IPS-20b (cell line): ENCODE measurements at regions not wholly inside any gene's neighbourhood (a gene's known extent, or its start where the extent isn't known, plus 50 kb on each side); places are given as distances from the start of the nearest gene placed in this dataset.

Experiments
- H3K27ac ChIP-seq: one replicate; pipeline ENCODE4 v1.5.1; 2013; ENCODE audit warnings: low read length
- H3K27me3 ChIP-seq: 2 replicates; pipeline ENCODE4 v1.6.1; 2013; ENCODE audit warnings: mild to moderate bottlenecking, low read length, inconsistent platforms; ENCODE audit not compliant: insufficient read depth
- H3K36me3 ChIP-seq: 2 replicates; pipeline ENCODE4 v1.6.1; 2013; ENCODE audit warnings: low read depth, mild to moderate bottlenecking, inconsistent platforms, low read length, moderate library complexity; ENCODE audit not compliant: insufficient read depth
- H3K4me1 ChIP-seq: 2 replicates; pipeline ENCODE4 v1.6.1; 2013; ENCODE audit warnings: mild to moderate bottlenecking, control low read depth, inconsistent platforms, low read length, moderate library complexity; ENCODE audit not compliant: insufficient read depth
- H3K4me3 ChIP-seq: 2 replicates; pipeline ENCODE4 v1.5.1; 2013; ENCODE audit warnings: mild to moderate bottlenecking, low read length, inconsistent platforms
- H3K9ac ChIP-seq: 2 replicates; pipeline ENCODE4 v1.6.1; 2013; ENCODE audit warnings: low read depth, mild to moderate bottlenecking, inconsistent platforms, low read length, moderate library complexity
- H3K9me3 ChIP-seq: 2 replicates; pipeline ENCODE4 v1.6.1; 2013; ENCODE audit warnings: mild to moderate bottlenecking, low read depth, low read length, inconsistent platforms; ENCODE audit not compliant: insufficient read depth

DNA sequence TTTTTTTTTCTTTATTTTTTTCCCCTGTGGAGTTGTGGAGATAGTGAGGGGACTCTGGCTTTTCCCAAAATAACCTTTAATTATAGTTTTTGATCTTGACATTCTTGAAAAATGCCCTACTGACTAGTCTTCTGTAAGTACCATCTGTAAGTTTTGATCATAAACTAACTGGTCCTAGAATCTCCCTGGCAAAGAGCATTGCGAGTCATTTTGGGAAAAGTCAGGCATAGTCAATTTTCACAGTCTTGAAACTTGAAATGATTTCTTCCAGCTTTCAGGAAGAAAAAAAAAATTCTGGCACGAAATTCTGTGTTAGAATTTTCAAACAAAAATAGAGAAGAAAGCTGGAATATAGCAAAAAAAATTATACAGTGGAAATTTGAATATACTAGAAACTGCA is 181.2 kb upstream of the SNX7 start:
- H3K27me3 ChIP-seq, result no peaks in the 10 kb centered on the region
- H3K36me3 ChIP-seq, result no peaks in the 10 kb centered on the region
- H3K9me3 ChIP-seq, result no peaks in the 10 kb centered on the region
- H3K9ac ChIP-seq, result no peak overlapping the region
- no peak overlapping the region for H3K27ac ChIP-seq
- no peaks in the 10 kb centered on the region for H3K4me1 ChIP-seq
- H3K4me3 ChIP-seq, result no peak overlapping the region

DNA sequence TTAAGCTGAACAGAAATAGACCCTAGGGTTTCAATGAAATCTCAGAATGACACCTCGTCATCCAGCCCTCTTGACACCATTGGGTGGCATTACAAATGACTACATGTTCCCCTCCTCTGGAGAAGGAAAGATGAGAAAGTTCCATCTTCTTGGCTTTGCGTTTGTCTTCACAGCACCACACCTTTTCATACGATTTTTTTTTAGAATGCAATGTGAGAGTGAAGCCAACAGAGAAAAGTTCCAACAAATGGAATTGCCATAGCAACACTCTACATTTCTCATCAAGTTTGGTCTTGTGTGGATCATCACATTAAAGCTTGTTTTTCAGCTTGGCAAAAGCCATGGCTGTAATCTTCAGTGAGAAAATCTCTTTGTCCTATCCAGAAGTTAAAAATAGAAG is 183.4 kb upstream of the SNX7 start:
- Histone ChIP-seq H3K9me3 (no peaks in the 10 kb centered on the region), H3K36me3 (no peaks in the 10 kb centered on the region), H3K27ac (no peak overlapping the region), H3K9ac (no peak overlapping the region), H3K27me3 (no peaks in the 10 kb centered on the region), H3K4me3 (no peak overlapping the region), H3K4me1 (no peaks in the 10 kb centered on the region)

DNA sequence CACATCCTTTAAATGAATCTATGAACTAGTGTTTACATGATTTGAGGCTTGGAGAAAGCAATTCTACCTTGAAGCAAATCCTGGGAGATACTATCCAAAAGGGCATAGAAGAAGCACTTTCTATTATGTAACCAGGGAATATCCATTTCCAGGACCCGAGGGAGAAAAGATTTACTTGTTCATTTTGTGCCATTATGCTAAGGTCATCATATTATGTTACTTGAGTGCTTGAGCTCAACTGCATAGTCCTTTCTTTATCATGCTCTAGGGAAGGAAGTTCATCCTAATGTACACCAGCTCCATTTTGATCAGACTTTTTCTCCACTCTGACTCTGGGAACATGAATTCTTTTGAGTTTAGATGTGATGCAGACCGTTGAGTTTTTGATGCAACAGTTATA is 188.6 kb upstream of the SNX7 start:
- no peak overlapping the region for H3K27ac ChIP-seq
- H3K4me3 ChIP-seq, result no peak overlapping the region
- H3K27me3 ChIP-seq, result no peaks in the 10 kb centered on the region
- no peak overlapping the region for H3K9ac ChIP-seq
- no peaks in the 10 kb centered on the region for H3K9me3 ChIP-seq
- H3K4me1 ChIP-seq, result peaks cover 4% of the 10 kb centered on the region; the same call in 1 of the 2 replicates
- H3K36me3 ChIP-seq, result no peaks in the 10 kb centered on the region

DNA sequence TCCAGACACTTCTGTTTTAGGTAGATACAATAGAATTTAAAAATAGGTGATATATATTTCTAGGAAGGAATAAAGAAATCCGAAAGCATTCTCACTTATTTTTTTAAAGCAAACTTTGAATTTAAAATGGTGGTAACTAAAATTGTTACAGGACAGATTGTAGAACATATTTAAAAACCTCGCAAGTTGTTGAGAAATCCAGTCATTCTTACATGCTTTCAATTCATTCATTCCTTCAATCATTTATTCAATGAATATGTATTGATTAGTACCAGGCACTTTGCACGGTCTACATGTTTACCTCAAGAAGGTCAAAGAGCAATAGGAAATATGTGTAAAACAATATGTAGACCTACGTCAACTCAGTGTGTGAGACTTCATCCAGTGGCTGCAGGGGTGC is 189.9 kb upstream of the SNX7 start:
- Histone ChIP-seq H3K9ac (no peak overlapping the region), H3K27ac (no peak overlapping the region), H3K4me1 (peaks cover 4% of the 10 kb centered on the region; the same call in 1 of the 2 replicates), H3K4me3 (no peak overlapping the region), H3K9me3 (no peaks in the 10 kb centered on the region), H3K27me3 (no peaks in the 10 kb centered on the region), H3K36me3 (no peaks in the 10 kb centered on the region)

DNA sequence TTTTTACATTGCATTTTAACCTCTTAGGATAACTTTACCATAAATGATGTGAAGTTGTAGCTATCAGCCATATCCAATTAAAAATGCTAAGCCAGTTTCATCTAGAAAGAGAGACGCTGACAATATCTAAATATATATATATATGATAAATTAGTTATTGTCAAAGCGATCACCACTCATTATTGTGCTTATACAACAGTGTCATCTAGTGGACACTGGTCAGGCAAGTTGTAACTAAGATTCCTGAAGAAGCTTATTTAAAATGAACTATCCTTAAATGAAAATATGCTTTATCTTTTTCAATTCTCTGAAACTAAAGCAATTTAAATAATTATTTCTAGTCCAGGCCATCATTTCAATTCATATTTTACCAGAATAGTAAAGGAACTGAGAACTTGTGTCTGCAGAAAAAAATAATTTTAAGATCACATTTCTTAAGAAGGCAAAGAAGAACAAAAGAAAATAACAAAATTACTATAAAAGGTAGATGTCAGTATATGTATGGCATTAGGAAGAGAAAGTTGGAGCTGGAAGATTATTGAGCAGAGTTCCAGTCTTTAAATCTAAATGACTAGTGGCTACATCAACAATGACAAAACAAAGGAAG is 193.3 kb upstream of the SNX7 start:
- H3K27me3 ChIP-seq, result no peaks in the 10 kb centered on the region
- no peak overlapping the region for H3K27ac ChIP-seq
- no peak overlapping the region for H3K9ac ChIP-seq
- no peak overlapping the region for H3K4me3 ChIP-seq
- no peaks in the 10 kb centered on the region for H3K9me3 ChIP-seq
- H3K4me1 ChIP-seq, result peaks cover 4% of the 10 kb centered on the region; the same call in 1 of the 2 replicates
- H3K36me3 ChIP-seq, result no peaks in the 10 kb centered on the region

DNA sequence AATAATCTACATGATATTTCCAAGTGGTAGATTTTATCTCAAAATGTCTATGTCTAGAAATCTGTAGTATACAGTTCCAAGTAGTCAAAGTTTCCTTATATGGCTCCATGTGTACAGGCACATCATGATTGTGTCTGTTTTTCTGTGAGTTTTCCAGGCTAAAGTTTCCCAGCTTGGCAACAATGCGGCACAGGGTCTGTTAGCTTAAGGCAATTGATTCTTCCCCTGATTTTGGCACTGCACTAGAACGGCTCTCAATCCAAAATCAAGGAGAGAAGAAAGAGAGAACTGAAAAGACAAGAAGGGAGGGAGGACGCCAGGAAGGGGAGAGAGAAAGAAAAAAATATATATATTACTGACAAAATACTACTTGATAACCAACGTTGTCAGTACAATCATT is 193.9 kb upstream of the SNX7 start:
- H3K27me3 ChIP-seq, result no peaks in the 10 kb centered on the region
- no peak overlapping the region for H3K9ac ChIP-seq
- no peak overlapping the region for H3K27ac ChIP-seq
- no peak overlapping the region for H3K4me3 ChIP-seq
- H3K4me1 ChIP-seq, result peaks cover 4% of the 10 kb centered on the region; the same call in 1 of the 2 replicates
- H3K36me3 ChIP-seq, result no peaks in the 10 kb centered on the region
- no peaks in the 10 kb centered on the region for H3K9me3 ChIP-seq

DNA sequence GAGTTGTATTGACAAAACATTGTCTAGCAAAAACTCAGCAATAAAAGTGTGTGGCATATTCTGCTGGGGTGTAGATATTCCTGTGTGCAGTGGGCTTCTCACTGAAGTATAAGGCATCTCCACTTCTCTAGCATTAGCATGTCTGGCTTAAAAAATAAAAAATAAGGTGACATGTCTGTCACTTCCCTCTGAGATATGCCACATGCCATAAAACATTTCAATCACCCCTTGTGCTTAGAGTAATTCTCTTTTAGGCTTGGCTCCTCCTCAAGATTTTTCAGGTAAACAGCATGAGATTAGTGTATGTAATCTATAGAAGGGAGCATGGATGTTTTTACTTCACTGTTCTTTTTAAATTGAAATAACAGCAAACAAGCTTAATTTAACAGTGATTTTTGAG is 194.4 kb upstream of the SNX7 start:
- Histone ChIP-seq H3K4me3 (no peak overlapping the region), H3K27me3 (no peaks in the 10 kb centered on the region), H3K36me3 (no peaks in the 10 kb centered on the region), H3K9me3 (no peaks in the 10 kb centered on the region), H3K27ac (no peak overlapping the region), H3K4me1 (peaks cover 4% of the 10 kb centered on the region; the same call in 1 of the 2 replicates), H3K9ac (no peak overlapping the region)

DNA sequence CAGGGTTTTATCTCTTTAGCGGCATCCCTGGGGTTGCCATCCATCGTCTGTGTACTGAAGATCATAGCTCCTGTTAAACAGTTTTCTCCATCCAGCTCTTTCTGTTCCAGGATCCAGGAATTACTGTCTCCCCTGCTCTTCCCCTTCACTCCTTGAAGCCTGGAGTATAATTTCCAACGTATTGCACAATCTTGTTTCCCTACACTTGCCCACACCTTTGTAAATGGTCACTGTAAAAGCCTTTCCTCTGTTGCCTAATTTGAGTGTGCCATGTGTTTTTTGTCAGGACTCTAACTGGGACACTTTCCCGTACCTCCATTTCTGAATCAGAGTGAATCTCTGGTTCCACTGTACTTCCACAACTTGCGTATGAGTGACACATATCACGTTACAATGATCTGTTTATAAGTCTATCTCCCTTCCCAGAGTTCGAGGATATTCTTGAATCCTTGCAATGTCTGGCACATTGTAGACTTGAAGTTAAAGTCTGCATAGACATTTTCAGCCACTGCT is 199.6 kb upstream of the SNX7 start:
- Histone ChIP-seq H3K9ac (no peak overlapping the region), H3K36me3 (no peaks in the 10 kb centered on the region), H3K27me3 (peaks cover 8% of the 10 kb centered on the region; the same call in 1 of the 2 replicates), H3K4me1 (peaks cover 8% of the 10 kb centered on the region; the same call in 1 of the 2 replicates), H3K27ac (no peak overlapping the region), H3K4me3 (no peak overlapping the region), H3K9me3 (no peaks in the 10 kb centered on the region)

DNA sequence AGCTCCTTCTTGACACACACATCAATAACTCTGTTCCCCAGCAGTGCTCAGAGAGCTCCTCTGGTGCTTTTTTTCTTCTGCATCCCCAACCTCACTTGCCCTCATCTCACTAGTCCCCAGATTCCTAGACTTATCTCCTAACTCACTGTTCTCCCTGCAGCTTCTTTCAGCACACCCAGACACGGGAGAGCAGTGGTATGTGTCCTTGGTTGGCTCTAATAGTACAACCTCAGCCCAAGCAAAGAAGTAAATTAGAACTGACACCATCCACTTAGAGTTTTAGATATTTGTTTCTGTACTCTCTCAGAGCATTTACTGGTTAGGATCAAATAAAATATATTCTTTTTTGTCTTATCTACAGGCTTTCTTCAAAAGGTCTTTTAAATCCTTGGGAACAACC is 201.4 kb upstream of the SNX7 start:
- H3K4me3 ChIP-seq, result no peak overlapping the region
- H3K36me3 ChIP-seq, result no peaks in the 10 kb centered on the region
- no peak overlapping the region for H3K27ac ChIP-seq
- peaks cover 8% of the 10 kb centered on the region; the same call in 1 of the 2 replicates for H3K4me1 ChIP-seq
- H3K9ac ChIP-seq, result no peak overlapping the region
- peaks cover 8% of the 10 kb centered on the region; the same call in 1 of the 2 replicates for H3K27me3 ChIP-seq
- no peaks in the 10 kb centered on the region for H3K9me3 ChIP-seq

DNA sequence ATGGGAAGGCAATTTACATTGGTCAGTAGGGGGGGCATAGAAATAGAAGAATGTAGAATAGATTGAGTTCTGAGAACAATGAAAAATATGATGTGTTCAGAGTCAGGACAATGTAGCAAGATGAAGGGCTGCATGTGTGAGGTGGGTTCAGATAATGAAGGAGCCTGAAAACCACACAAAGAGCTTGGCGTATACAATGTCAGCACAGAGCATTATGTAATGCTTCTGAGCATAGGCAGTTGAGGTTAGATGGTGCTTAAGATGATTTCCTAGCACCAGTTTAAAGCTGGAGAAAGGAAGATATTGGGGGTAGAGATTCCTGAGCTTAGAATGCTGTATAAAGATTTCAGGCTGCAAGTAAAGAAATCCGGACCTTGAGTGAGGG is 202.0 kb upstream of the SNX7 start:
- peaks cover 8% of the 10 kb centered on the region; the same call in 1 of the 2 replicates for H3K27me3 ChIP-seq
- H3K9ac ChIP-seq, result no peak overlapping the region
- no peaks in the 10 kb centered on the region for H3K9me3 ChIP-seq
- no peak overlapping the region for H3K4me3 ChIP-seq
- no peaks in the 10 kb centered on the region for H3K36me3 ChIP-seq
- H3K4me1 ChIP-seq, result peaks cover 8% of the 10 kb centered on the region; the same call in 1 of the 2 replicates
- no peak overlapping the region for H3K27ac ChIP-seq

DNA sequence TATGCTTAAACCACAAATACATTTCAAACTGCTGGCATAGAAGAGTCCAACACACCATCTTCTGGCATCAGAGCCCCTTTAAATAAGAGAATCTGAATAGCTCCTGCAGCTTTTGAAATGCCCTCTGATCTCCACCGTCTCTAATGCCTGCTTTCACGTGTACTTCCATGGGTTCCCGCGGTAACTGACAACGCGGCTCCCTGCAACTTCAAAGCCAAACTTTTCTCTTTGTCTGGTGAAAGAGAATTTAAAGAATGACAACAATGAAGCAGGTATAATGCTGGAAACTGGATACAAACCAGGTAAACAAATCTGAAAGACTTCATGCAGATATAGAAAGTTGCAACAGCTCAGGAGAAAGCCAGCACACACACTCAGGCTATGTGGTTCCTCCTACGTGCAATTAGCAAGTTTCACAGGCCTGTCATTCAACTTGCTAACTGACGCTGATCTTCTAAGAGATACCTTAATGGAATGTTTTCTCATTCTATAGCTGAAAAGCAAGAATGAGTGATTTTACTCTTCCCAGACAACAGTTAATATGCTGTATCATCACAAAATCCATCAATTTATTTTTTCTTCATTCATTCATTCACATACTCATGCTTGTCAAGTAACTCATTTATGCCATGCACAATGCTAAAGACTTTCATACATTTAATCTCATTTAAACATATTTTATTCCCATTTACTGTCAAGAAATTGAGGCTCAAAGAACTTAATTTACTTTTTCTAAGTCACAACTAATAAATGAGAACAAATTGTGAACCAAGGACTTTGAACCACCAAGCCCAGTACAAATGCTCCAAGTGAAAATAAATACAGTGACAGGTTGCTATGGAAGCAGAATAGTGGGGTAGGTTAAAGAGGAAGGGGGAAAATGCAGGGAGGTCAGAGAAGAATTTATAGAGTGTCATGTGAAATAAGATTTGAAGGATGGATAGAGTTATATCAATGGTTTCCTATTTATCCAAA is 202.7 kb upstream of the SNX7 start:
- Histone ChIP-seq H3K27me3 (peaks cover 8% of the 10 kb centered on the region; the same call in 1 of the 2 replicates), H3K27ac (no peak overlapping the region), H3K4me3 (peak overlapping the region; percentile 18; the same call in 1 of the 2 replicates), H3K36me3 (no peaks in the 10 kb centered on the region), H3K9me3 (no peaks in the 10 kb centered on the region), H3K4me1 (peaks cover 8% of the 10 kb centered on the region; the same call in 1 of the 2 replicates), H3K9ac (no peak overlapping the region)
